ENCODE measurements at regions not wholly inside any gene's neighbourhood (a gene's known extent, or its start where the extent isn't known, plus 50 kb on each side); places are given as distances from the start of the nearest gene placed in this dataset.

- Histone ChIP-seq H3K9me3 (no peaks in the 10 kb centered on the region), H3K36me3 (no peaks in the 10 kb centered on the region), H3K4me3 (ENCODE audit: low read depth in 1 of 2, low read length in 1 of 2) (no peak overlapping the region), H3K4me1 (ENCODE audit: control insufficient read depth in 1 of 2, insufficient read depth in 1 of 2, low read depth in 1 of 2, low read length in 1 of 2) (peaks cover 0 to 7% of the 10 kb centered on the region in 2 experiments), H3K27ac (no peak overlapping the region), H3K27me3 (peaks cover 23% of the 10 kb centered on the region)
- no peak for TF ChIP-seq CTCF (IDR thresholded peaks at IDR 0.05)
These were observed 171.0 kb upstream of the ZNF32 start for GRCh38 chr10:43819464-43820230.

- TF ChIP-seq CTCF (IDR thresholded peaks at IDR 0.05), result no peak
- H3K4me3 ChIP-seq (ENCODE audit: low read depth in 1 of 2, low read length in 1 of 2), result no peak overlapping the region
- H3K36me3 ChIP-seq, result no peaks in the 10 kb centered on the region
- peaks cover 0 to 7% of the 10 kb centered on the region in 2 experiments for H3K4me1 ChIP-seq (ENCODE audit: control insufficient read depth in 1 of 2, insufficient read depth in 1 of 2, low read depth in 1 of 2, low read length in 1 of 2)
- peaks cover 23% of the 10 kb centered on the region for H3K27me3 ChIP-seq
- no peak overlapping the region for H3K27ac ChIP-seq
- no peaks in the 10 kb centered on the region for H3K9me3 ChIP-seq
These were observed 170.0 kb upstream of the ZNF32 start for GRCh38 chr10:43818687-43819086.

GRCh38 chr10:43817368-43817767, 168.7 kb upstream of the ZNF32 start:
- TF ChIP-seq CTCF (IDR thresholded peaks at IDR 0.05), result no peak
- Histone ChIP-seq H3K36me3 (no peaks in the 10 kb centered on the region), H3K4me1 (ENCODE audit: control insufficient read depth in 1 of 2, insufficient read depth in 1 of 2, low read depth in 1 of 2, low read length in 1 of 2) (peaks cover 0 to 7% of the 10 kb centered on the region in 2 experiments), H3K27me3 (peaks cover 23% of the 10 kb centered on the region), H3K9me3 (no peaks in the 10 kb centered on the region), H3K4me3 (ENCODE audit: low read depth in 1 of 2, low read length in 1 of 2) (no peak overlapping the region), H3K27ac (no peak overlapping the region)

GRCh38 chr10:43816351-43817321, 168.0 kb upstream of the ZNF32 start:
- H3K4me3 ChIP-seq (ENCODE audit: low read depth in 1 of 2, low read length in 1 of 2), result no peak overlapping the region
- H3K9me3 ChIP-seq, result no peaks in the 10 kb centered on the region
- H3K4me1 ChIP-seq (ENCODE audit: control insufficient read depth in 1 of 2, insufficient read depth in 1 of 2, low read depth in 1 of 2, low read length in 1 of 2), result peaks cover 0 to 7% of the 10 kb centered on the region in 2 experiments
- TF ChIP-seq CTCF (IDR thresholded peaks at IDR 0.05), result no peak
- peaks cover 23% of the 10 kb centered on the region for H3K27me3 ChIP-seq
- no peak overlapping the region for H3K27ac ChIP-seq
- no peaks in the 10 kb centered on the region for H3K36me3 ChIP-seq

- Histone ChIP-seq H3K4me3 (ENCODE audit: low read depth in 1 of 2, low read length in 1 of 2) (no peak overlapping the region), H3K4me1 (ENCODE audit: control insufficient read depth in 1 of 2, insufficient read depth in 1 of 2, low read depth in 1 of 2, low read length in 1 of 2) (peaks cover 0 to 7% of the 10 kb centered on the region in 2 experiments), H3K27me3 (peaks cover 23% of the 10 kb centered on the region), H3K36me3 (no peaks in the 10 kb centered on the region), H3K27ac (no peak overlapping the region), H3K9me3 (no peaks in the 10 kb centered on the region)
- no peak for TF ChIP-seq CTCF (IDR thresholded peaks at IDR 0.05)
These were observed 166.7 kb upstream of the ZNF32 start for GRCh38 chr10:43815181-43815885.
